ENCODE measurements at regions not wholly inside any gene's neighbourhood (a gene's known extent, or its start where the extent isn't known, plus 50 kb on each side); places are given as distances from the start of the nearest gene placed in this dataset.

DNA sequence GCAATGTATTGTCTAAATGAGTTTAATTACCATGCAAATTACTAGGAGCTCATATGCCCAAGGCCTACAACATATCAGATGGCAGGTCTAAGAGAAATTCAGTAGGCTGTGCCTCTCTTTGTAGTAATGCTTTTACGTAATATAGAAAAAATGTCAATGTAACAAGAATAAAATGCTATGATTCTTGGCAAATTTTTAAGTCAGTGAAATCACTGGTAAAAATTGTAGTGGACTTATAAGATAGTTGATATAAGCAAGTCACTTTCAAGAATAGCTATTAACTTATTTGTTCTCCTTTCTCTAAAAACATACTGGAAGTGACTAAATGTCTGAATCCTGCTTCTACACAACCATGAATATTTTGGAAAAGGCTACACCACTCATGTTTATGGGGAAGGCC lies 707.8 kb downstream of the TUSC7 start:
- DNase-seq = no peak

- no peak for DNase-seq
Measured at GRCh38 chr3:117427081-117427480, 717.5 kb downstream of the TUSC7 start.

- DNase-seq = no peak
Measured at GRCh38 chr3:117433427-117433826, 723.8 kb downstream of the TUSC7 start.

DNA sequence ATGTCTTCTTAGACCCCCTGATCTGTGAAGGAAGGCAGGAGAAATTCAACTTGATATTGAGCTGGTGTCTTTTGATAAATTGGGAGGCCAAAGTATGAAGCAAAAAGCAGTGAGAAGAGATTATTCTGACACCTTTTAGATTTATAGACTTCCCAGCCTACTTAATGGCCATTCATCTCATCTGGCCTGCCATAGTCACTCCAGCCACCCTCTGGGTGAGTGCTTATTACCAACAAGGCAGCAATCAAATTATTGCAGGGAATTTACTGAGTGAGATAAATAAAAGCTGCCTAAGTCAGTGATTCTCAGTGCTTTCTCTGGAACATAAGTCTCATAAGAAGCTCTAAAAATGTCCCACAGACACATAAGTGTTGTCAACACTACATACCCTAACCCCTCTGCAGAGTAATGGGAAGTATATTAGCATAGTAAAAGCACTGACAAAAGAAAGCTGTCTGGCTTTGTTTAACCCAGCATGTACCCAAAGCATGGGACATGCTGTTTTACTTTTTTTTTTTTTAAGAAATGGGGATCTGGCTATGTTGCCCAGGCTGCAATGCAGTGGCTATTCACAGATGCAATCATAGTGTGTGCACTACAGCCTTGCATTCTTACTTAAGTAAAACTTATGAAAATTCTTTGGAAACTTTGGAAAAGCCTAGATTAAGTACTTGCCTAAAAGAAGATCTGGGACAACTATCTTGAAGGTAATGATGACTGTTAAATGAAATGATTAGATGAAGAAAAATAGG lies 725.3 kb downstream of the TUSC7 start:
- DNase-seq = no peak

DNA sequence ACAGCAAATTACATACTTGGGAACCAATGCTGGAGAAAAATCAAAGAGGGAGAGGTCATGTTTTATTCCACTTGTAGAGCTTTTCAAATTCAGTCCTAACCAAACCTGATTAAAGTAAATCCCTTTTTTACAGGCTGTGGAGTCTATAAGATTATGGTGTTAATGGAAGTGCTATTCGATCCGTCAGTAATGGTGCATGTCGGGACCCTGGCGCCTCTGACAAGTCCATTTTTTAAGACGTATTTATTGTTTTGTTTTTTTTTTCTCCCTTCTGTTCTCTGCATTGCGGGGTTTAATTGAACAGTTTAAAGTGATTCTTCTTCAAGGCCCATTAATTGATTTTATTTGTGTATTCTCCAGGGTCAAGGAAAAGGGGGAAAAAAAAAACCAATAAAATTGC lies 725.9 kb downstream of the TUSC7 start:
- DNase-seq = no peak

DNA sequence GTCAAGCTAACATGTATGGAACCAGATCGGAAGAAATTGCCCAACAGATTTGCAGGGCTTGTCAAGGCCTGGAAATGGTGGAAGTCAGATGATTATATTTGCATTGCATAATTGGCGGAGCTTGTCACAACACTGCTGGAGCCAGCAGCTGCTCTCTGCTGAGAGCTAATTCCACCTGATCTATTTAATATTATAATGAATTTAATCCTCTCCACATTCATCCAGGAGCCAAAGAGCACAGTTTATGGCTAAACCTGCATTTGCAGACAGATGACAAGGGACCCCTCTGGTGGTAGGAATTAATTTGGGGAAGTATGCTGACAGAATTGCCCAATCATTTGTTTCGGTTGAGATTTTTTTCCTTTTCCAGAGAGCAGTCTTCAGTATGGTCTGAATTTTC lies 730.2 kb downstream of the TUSC7 start:
- DNase-seq = no peak

DNA sequence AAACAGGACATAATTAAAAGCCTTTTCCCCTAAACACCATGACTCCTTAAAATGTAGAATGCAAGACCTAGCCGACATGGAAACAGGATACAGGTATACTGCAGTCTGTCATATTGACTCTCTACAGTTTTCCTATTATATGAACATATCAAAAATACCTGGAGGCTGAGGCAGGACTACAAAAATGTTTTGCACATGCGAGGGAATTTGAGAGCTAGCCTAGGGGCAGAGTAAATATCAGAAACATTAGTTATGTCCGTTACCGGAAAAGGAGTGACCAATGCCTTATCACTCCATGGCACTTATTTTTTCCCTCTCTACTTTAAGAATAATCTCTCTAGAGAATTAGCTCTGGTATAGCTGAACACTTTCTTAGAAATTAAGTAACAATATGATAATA lies 732.3 kb downstream of the TUSC7 start:
- DNase-seq = no peak

- no peak for DNase-seq
Measured at GRCh38 chr3:117442566-117442965, 733.0 kb downstream of the TUSC7 start.

DNA sequence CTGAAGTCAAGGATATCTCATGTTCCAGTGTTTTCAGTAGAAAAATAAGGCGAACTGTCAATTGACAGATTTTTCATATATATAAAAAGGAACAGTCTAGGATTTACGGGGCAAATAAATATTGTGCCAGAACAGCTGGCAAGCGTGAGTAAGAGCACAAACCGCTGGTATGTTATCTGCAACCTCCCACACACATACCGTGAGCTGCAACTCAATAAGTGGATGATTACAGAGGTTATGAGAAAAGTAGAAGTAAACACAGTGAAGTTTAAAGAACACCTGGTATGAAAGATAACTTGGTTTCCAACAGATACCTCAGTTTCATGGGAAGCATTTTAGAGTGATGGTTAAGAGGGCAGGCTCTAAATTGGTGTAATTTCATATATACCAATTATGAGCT lies 733.4 kb downstream of the TUSC7 start:
- no peak for DNase-seq

GRCh38 chr3:117444175-117444574 lies 734.6 kb downstream of the TUSC7 start:
- DNase-seq = no peak

DNA sequence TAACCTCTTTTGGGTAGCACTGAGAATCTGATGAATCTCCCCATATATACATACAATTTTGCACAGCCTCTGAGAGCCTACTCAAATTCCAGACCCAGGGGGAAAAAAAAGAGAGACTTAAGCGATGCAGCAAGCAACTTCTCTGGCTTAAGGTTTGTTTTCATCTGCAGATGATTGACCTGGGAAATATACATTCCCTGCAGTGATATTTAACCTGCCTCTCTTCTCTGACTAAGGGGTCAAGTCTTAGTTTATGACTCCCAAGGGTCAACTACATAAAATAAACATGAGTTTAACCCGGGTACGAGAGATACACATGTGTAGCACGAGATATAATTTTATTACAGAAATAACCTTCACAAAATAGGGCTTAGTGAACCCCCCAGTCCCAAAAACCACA lies 737.8 kb downstream of the TUSC7 start:
- no peak for DNase-seq

DNA sequence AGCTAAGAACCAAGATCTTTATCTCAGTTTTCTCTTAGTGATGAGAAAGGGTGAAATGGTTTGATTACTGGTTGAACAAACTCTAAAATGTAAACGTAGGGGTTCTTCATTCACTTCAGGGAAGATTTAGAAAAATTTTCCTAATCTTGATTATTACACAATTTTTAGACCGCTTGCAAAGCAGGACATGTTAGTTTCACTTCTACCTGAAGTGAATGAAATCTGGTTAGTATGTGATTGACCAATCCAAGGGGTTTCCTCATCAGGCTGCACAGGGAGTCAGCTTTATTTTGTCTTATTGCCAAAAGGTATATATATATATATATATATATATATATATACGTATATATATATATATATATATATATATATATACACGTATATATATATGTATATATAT lies 740.4 kb downstream of the TUSC7 start:
- DNase-seq = no peak

DNA sequence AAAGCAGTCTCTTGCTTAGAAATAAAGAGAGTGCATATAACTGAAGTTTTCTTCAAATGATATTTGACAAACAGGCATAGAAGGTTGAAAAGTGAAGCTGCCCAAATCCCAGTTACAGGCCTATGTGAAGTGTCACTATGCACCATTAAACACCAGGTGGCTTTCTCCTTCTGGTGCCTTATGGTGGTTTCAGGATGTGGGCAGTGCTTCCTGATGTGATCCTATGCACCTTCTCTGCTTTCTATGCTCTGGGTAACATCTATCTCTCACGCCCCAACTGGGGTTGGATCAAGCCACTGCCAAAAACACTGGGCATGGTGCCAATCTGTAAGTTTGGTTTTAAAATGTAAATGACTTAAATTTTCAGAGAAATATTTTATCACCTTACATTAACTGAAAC lies 744.7 kb downstream of the TUSC7 start:
- DNase-seq = no peak

GRCh38 chr3:117454908-117455307 lies 745.3 kb downstream of the TUSC7 start:
- no peak for DNase-seq

GRCh38 chr3:117455782-117456181 lies 746.2 kb downstream of the TUSC7 start:
- DNase-seq = no peak

GRCh38 chr3:117463276-117464115 lies 753.9 kb downstream of the TUSC7 start:
- DNase-seq = no peak

- no peak for DNase-seq
Measured at GRCh38 chr3:117471831-117472230, 762.3 kb downstream of the TUSC7 start.

DNA sequence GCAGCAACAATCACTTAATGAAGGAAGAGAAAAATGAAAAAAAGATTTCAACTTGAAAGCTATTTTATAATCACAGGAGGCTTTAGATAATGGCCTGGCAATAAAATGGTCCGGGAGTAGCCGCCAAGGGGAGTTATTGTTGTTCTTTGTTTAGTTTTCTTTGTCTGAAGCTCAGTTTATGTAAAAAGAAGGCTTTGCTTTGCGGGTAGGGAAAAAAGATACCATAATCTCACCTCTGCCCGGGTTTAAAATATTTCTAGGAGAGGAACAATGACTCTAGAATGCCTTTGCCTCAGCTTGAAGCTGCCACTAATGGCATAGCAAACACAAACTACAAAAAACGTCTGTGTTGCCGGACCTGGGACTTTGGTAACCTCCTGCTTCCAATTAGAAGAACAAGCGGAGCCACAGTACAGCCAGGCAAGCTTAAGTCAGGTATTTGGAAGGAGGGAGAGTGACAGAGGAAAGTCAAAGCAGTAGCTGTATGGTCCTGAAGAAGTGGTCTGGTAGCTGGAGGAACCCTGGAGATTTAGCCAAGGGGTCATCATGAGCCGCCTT lies 764.5 kb downstream of the TUSC7 start:
- peak; percentile 35 for DNase-seq

- DNase-seq = no peak
Measured at GRCh38 chr3:117476572-117476971, 767.0 kb downstream of the TUSC7 start.

GRCh38 chr3:117477214-117477755 lies 767.7 kb downstream of the TUSC7 start:
- DNase-seq = no peak

DNA sequence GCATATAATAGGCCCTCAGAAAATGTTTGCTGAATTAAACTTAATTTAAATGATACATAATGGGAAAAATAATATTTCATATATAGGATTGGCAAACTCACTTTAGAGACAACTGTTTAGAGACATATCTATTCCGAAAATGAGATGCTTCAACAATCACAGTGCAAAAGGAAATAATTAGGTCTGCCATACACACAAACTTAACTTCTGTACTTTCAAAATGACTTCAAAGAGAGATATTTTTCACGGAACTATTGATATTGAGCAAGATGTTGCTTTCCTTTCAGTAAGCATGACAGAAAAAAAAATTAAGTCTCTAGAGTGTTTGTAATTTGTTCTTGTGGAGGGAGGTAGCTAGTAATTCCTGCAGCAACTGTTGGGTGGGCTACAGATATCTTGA lies 769.5 kb downstream of the TUSC7 start:
- DNase-seq = no peak

GRCh38 chr3:117480525-117480924 lies 770.9 kb downstream of the TUSC7 start:
- no peak for DNase-seq

GRCh38 chr3:117480972-117481371 lies 771.4 kb downstream of the TUSC7 start:
- DNase-seq = no peak

GRCh38 chr3:117483839-117484238 lies 774.3 kb downstream of the TUSC7 start:
- DNase-seq = no peak
